T-cell (primary cell): ENCODE measurements at regions not wholly inside any gene's neighbourhood (a gene's known extent, or its start where the extent isn't known, plus 50 kb on each side); places are given as distances from the start of the nearest gene placed in this dataset.

Experiments used
- ATAC-seq, 4 experiments: fragments of 200-7000 bp in 3 of 4; fragments of 150-1000 bp in 1 of 4; cut with Tn5 transposase; replicated peaks in 1 of 4; 1 replicate in 3 of 4; 2 replicates in 1 of 4; pipeline ENCODE4 v1.10.0; 2021; ENCODE audit warnings: moderate library complexity in 3 of 4, mild to moderate bottlenecking in 2 of 4, moderate number of reproducible peaks in 1 of 4
- CTCF ChIA-PET, 2 donors: fragments of 300-600 bp; sonication (Branson Sonifier 250); formaldehyde crosslinking; loops; one replicate each; lab custom pipeline; 2022; ENCODE audit warnings: antibody characterized with exemption in 2 of 2; lab: Charles Lee
- POLR2A ChIA-PET, 2 donors: fragments of 300-600 bp; sonication (Branson Sonifier 250); formaldehyde crosslinking; loops; one replicate each; lab custom pipeline; 2022; ENCODE audit warnings: antibody characterized with exemption in 2 of 2; lab: Charles Lee
- DNase-seq, 35 experiments: peaks; one replicate each; pipeline versions ENCODE4 v3.0.0 to v3.0.0-alpha.2; 2013 to 2023
- H3K27ac ChIP-seq: one replicate; pipeline ENCODE4 v1.5.1; 2013; ENCODE audit warnings: low read length
- H3K27me3 ChIP-seq, 2 experiments: replicated peaks in 1 of 2; 1 replicate in 1 of 2; 2 replicates in 1 of 2; pipeline versions ENCODE4 v1.6.1 to v1.7.0; 2013; ENCODE audit warnings: low read length in 1 of 2, mixed read lengths in 1 of 2; ENCODE audit not compliant: control insufficient read depth in 2 of 2, insufficient read depth in 2 of 2; ENCODE audit errors: extremely low read depth in 1 of 2
- H3K36me3 ChIP-seq, 2 donors: 1 replicate in 1 of 2; 2 replicates in 1 of 2; pipeline versions ENCODE4 v1.6.1 to v1.7.0; 2013; ENCODE audit warnings: low read length in 1 of 2; ENCODE audit not compliant: control insufficient read depth in 2 of 2, insufficient read depth in 1 of 2; ENCODE audit errors: extremely low read depth in 1 of 2
- H3K4me1 ChIP-seq, 2 experiments: 1 replicate in 1 of 2; 2 replicates in 1 of 2; pipeline versions ENCODE4 v1.6.1 to v1.7.0; 2013; ENCODE audit warnings: low read length in 2 of 2, mixed read lengths in 1 of 2; ENCODE audit not compliant: insufficient read depth in 2 of 2, control insufficient read depth in 1 of 2; ENCODE audit errors: extremely low read depth in 1 of 2
- H3K4me3 ChIP-seq, 2 donors: 1 replicate in 1 of 2; 2 replicates in 1 of 2; pipeline versions ENCODE4 v1.5.1 to v1.7.0; 2013; ENCODE audit warnings: mild to moderate bottlenecking in 2 of 2, low read length in 1 of 2, moderate library complexity in 1 of 2; ENCODE audit not compliant: control insufficient read depth in 1 of 2; ENCODE audit errors: extremely low read depth in 1 of 2
- H3K9me3 ChIP-seq: 2 replicates; pipeline ENCODE4 v1.7.0; 2013
- H3K27ac Mint-ChIP-seq, 2 donors: one replicate each; pipeline ENCODE4 v1.8.0; 2020 to 2021; ENCODE audit warnings: mild to moderate bottlenecking in 2 of 2, mixed read lengths in 2 of 2
- H3K27me3 Mint-ChIP-seq, 2 donors: one replicate each; pipeline ENCODE4 v1.8.0; 2021 to 2022; ENCODE audit warnings: mixed read lengths in 2 of 2
- H3K36me3 Mint-ChIP-seq: one replicate; pipeline ENCODE4 v1.8.0; 2021; ENCODE audit warnings: mixed read lengths
- H3K4me1 Mint-ChIP-seq, 3 donors: one replicate each; pipeline ENCODE4 v1.8.0; 2020 to 2022; ENCODE audit warnings: mixed read lengths in 3 of 3, mild to moderate bottlenecking in 1 of 3
- H3K4me3 Mint-ChIP-seq, 3 donors: one replicate each; pipeline ENCODE4 v1.8.0; 2020 to 2022; ENCODE audit warnings: mild to moderate bottlenecking in 3 of 3, mixed read lengths in 3 of 3, moderate library complexity in 3 of 3
- H3K9me3 Mint-ChIP-seq, 3 donors: one replicate each; pipeline ENCODE4 v1.8.0; 2020 to 2022; ENCODE audit warnings: mixed read lengths in 3 of 3
- WGBS: methylation state at CpG from one replicate; pipeline ENCODE4 v1.1.5; 2013; ENCODE audit warnings: missing lambda C conversion rate; ENCODE audit not compliant: insufficient coverage; 5-methylcytosine and 5-hydroxymethylcytosine counted together

DNA sequence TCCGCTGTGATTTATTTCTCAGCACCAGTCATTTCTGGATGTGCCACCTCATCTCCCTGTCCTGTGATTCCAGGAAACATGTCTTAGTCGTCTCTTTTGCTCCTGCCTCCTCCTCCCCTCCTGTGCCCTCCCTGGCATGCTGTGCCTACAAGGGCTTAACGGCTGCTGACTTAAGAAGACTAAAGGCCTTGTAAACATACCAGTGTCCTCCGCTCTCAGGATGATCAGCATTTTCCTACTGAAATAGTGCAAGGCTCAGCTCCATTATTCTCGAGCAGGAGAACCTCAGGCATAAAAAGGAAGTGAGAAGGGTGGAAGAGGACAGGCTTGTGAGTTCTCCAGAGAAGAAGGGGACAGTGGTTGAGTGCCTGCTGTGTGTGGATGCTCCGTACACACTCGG lies 61.6 kb upstream of the RUNX3 start:
- ChIA-PET CTCF (interaction anchor here in 1 of 2 donors (0.8 to 0.9 kb wide), 3 partner anchors 28 to 40 kb away, joined by 3 to 8 read pairs (median 5); no protein-coding TSS in a partner anchor), POLR2A (interaction anchor here in 1 of 2 donors (1.0 kb wide), 1 partner anchor 27 kb away, joined by 4 read pairs; no protein-coding TSS in a partner anchor)
- WGBS: 59% methylated on average over 5 of the region's 7 CpGs
- peak overlapping the region; percentile 93 for H3K27ac ChIP-seq
- H3K9me3 ChIP-seq: no peaks in the 10 kb centered on the region
- no peak for ATAC-seq
- H3K4me1 ChIP-seq: peaks cover 67 to 100% of the 10 kb centered on the region in 2 experiments
- no peak for DNase-seq
- no peak overlapping the region for H3K4me3 ChIP-seq
- no peaks in the 10 kb centered on the region for H3K36me3 ChIP-seq
- Mint-ChIP-seq H3K27ac (peak overlapping the region; percentile 99), H3K27me3 (no peaks in the 10 kb centered on the region), H3K9me3 (no peaks in the 10 kb centered on the region), H3K4me1 (peaks cover 96 to 97% (median 97%) of the 10 kb centered on the region in 3 donors), H3K36me3 (peaks cover 2% of the 10 kb centered on the region), H3K4me3 (peak overlapping the region; percentile 19 to 87 (median 63))
- H3K27me3 ChIP-seq: no peaks in the 10 kb centered on the region

DNA sequence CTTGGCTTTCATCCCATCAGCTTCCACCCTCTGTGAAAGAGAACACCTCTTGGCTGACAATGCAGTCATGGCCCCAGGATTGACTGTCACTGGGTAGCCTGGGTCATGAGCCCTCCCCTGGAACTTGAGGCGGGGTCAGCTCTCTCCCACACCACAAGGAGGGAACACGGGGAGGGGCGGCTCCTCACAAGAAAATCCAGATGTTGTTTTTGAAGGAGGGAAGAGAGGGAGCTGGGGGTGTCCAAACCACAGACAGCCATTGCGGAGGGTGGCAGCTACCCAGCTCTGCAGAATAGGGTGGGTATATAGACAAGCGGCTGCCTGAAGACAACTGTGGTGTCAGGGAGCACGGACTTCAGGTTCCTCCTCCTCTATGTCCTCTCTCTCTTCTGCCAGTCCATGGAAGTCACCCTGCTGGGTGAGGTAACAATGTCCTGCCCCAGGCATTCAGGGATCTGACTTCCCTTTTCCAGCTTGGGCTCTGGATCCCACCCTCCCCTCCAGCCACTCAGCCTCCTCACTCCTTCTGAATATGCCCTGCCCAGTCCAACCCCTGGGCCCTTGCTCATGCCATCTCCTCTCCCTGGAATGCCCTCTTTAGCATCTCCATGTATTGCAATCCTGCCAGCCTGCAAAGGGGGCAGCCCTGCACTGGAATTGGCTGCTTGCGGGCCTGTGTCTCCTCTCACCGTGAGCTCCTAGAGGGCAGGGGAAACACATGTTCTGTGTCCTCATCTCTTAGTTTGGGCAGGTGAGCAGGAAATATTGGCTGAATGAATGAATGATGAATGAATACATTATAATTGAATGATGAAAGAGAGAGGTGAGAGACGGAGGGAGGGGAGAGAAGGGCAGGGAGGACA lies 60.9 kb upstream of the RUNX3 start:
- Mint-ChIP-seq H3K36me3 (no peaks in the 10 kb centered on the region), H3K4me3 (peak overlapping the region; percentile 28 to 87 (median 63)), H3K4me1 (peaks cover 96 to 97% (median 97%) of the 10 kb centered on the region in 3 donors), H3K9me3 (no peaks in the 10 kb centered on the region), H3K27ac (peak overlapping the region; percentile 99), H3K27me3 (no peaks in the 10 kb centered on the region)
- Histone ChIP-seq H3K36me3 (no peaks in the 10 kb centered on the region), H3K9me3 (no peaks in the 10 kb centered on the region), H3K4me3 (no peak overlapping the region), H3K4me1 (peaks cover 69 to 100% of the 10 kb centered on the region in 2 experiments), H3K27ac (peak overlapping the region; percentile 93), H3K27me3 (no peaks in the 10 kb centered on the region)
- ATAC-seq: peak in 1 of 4 experiments; percentile 45
- WGBS: 73% methylated on average over 4 of the region's 9 CpGs
- peak in 6 of 35 experiments; percentile 19 to 56 (median 38) for DNase-seq
- ChIA-PET POLR2A (interaction anchor here (0.6 to 1.0 kb wide), 3 partner anchors 26 to 71 kb away, joined by 3 to 9 read pairs (median 4); no protein-coding TSS in a partner anchor), CTCF (interaction anchor here (0.6 to 1.0 kb wide), 4 partner anchors 26 to 40 kb away, joined by 3 to 5 read pairs (median 4); no protein-coding TSS in a partner anchor)

DNA sequence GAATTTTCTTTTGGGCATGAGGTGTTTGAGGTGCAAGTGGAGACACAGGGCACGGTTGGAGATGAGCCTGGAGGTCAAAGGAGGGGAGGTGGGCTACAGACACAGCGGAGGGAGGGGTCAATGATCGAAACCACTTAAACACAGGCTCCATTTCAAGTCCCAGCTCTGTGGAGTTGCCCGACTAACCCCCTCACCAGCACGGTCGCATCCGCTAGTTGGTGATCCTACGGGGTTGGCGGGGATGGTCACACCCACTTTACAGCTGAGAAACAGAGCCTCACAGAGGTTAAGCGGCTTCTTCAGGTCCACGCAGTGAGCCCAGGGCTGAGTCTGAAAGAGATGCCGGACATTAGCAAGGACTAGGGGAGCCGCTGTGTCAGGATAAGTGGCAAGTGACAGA lies 60.1 kb upstream of the RUNX3 start:
- CTCF ChIA-PET: interaction anchor here (0.6 to 1.0 kb wide), 3 partner anchors 11 to 39 kb away, joined by 3 to 4 read pairs (median 3); no protein-coding TSS in a partner anchor
- Mint-ChIP-seq H3K4me1 (peaks cover 96 to 97% (median 97%) of the 10 kb centered on the region in 3 donors), H3K9me3 (no peaks in the 10 kb centered on the region), H3K27me3 (no peaks in the 10 kb centered on the region), H3K36me3 (no peaks in the 10 kb centered on the region), H3K27ac (peak overlapping the region; percentile 99), H3K4me3 (peak overlapping the region in 2 of 3 donors; percentile 55 to 87)
- POLR2A ChIA-PET: interaction anchor here (0.5 to 0.6 kb wide), 2 partner anchors 29 to 180 kb away, joined by 3 to 7 read pairs; no protein-coding TSS in a partner anchor
- Histone ChIP-seq H3K36me3 (no peaks in the 10 kb centered on the region), H3K27ac (peak overlapping the region; percentile 93), H3K4me1 (peaks cover 69 to 100% of the 10 kb centered on the region in 2 experiments), H3K9me3 (no peaks in the 10 kb centered on the region), H3K27me3 (no peaks in the 10 kb centered on the region), H3K4me3 (no peak overlapping the region)
- ATAC-seq: no peak
- peak in 1 of 35 experiments; percentile 33 for DNase-seq
- WGBS: 91% methylated on average over 5 of the region's 13 CpGs

DNA sequence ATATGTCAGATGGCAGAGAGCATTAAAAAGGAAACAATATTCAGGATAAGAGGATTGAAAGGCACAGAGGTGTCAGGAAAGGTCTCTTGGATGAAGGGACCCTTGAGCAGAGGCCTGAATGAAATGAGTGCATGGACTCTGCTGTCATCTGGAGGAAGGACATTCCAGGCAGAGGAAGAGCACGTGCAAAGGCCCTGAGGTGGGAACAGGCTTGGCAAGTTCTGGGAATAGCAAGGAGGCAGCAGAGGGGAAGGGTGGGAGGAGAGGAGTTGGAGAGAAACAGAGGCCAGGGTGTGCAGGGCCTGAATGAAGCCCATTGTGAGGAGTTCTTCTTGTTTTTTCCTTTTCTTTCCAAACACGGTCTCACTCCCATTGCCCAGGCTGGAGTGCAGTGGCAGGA lies 59.0 kb upstream of the RUNX3 start:
- POLR2A ChIA-PET: interaction anchor here in 1 of 2 donors (0.6 kb wide), 1 partner anchor 35 kb away, joined by 3 read pairs; no protein-coding TSS in a partner anchor
- Histone ChIP-seq H3K4me1 (peaks cover 71 to 100% of the 10 kb centered on the region in 2 experiments), H3K4me3 (no peak overlapping the region), H3K27ac (no peak overlapping the region), H3K27me3 (peaks cover 0 to 1% of the 10 kb centered on the region in 2 experiments), H3K9me3 (no peaks in the 10 kb centered on the region), H3K36me3 (no peaks in the 10 kb centered on the region)
- DNase-seq: no peak
- peaks cover 96 to 97% (median 97%) of the 10 kb centered on the region in 3 donors for H3K4me1 Mint-ChIP-seq
- H3K9me3 Mint-ChIP-seq: no peaks in the 10 kb centered on the region
- ATAC-seq: no peak
- WGBS: 94% methylated on average over 2 of the region's 2 CpGs
- CTCF ChIA-PET: interaction anchor here in 1 of 2 donors (0.6 kb wide), 1 partner anchor 124 kb away, joined by 4 read pairs; no protein-coding TSS in a partner anchor
- no peaks in the 10 kb centered on the region for H3K36me3 Mint-ChIP-seq
- H3K4me3 Mint-ChIP-seq: peak overlapping the region in 2 of 3 donors; percentile 36 to 87
- peak overlapping the region; percentile 41 to 87 for H3K27ac Mint-ChIP-seq
- H3K27me3 Mint-ChIP-seq: no peaks in the 10 kb centered on the region

DNA sequence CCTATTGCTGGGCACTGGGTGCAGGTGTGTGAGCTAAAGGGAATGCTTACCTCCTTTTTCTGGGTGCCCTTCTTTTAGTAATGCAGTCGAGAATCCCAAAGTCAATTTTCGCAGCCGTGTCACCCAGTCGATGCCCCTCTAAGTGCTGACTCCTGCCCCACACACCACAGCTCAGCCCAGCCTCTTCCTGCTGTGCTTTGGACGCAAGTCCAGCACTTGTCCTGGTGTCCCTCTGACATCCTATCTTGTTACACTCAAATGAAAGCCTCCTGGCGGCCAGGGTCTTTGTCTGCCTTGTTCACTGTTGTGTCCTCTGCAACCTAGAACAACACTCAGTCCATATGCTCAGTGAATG lies 58.5 kb upstream of the RUNX3 start:
- Histone ChIP-seq H3K9me3 (no peaks in the 10 kb centered on the region), H3K4me3 (no peak overlapping the region), H3K36me3 (no peaks in the 10 kb centered on the region), H3K27ac (no peak overlapping the region), H3K4me1 (peaks cover 71 to 100% of the 10 kb centered on the region in 2 experiments), H3K27me3 (peaks cover 0 to 7% of the 10 kb centered on the region in 2 experiments)
- Mint-ChIP-seq H3K4me3 (peak overlapping the region in 2 of 3 donors; percentile 13 to 87), H3K36me3 (no peaks in the 10 kb centered on the region), H3K9me3 (no peaks in the 10 kb centered on the region), H3K27ac (peak overlapping the region; percentile 75 to 87), H3K4me1 (peaks cover 96 to 97% (median 97%) of the 10 kb centered on the region in 3 donors), H3K27me3 (no peaks in the 10 kb centered on the region)
- ChIA-PET POLR2A (no interaction called here), CTCF (interaction anchor here in 1 of 2 donors (1.0 kb wide), 1 partner anchor 48 kb away, joined by 4 read pairs; no protein-coding TSS in a partner anchor)
- WGBS: 100% methylated on average over 4 of the region's 6 CpGs
- ATAC-seq (no peak), DNase-seq (no peak)
